ENCODE measurements at regions not wholly inside any gene's neighbourhood (a gene's known extent, or its start where the extent isn't known, plus 50 kb on each side); places are given as distances from the start of the nearest gene placed in this dataset.

- H3K27me3 ChIP-seq (replicated peaks in 1 of 4; ENCODE audit: control insufficient read depth in 3 of 4, extremely low read depth in 1 of 4, insufficient read depth in 3 of 4, low read length in 3 of 4), result no peaks in the 10 kb centered on the region
- FAIRE-seq, result no peak
These were observed 191.0 kb upstream of the POF1B start for GRCh38 chrX:85570496-85570895.

More at GRCh38 chrX:85570496-85570895, 191.0 kb upstream of the POF1B start:
- TF ChIP-seq SUZ12 (IDR thresholded peaks at IDR 0.05; ENCODE audit: low read length) (no peak), POLR2A (IDR thresholded peaks at IDR 0.05; ENCODE audit: control extremely low read depth in 1 of 2, low read depth in 2 of 2, low read length in 2 of 2) (no peak), POU5F1 (IDR thresholded peaks at IDR 0.05; ENCODE audit: low read depth, low read length) (no peak), ZNF274 (IDR thresholded peaks at IDR 0.05; ENCODE audit: borderline replicate concordance, extremely low read depth, low read length) (no peak), JUN (IDR thresholded peaks at IDR 0.05; ENCODE audit: low read depth, low read length) (no peak), KDM4A (IDR thresholded peaks at IDR 0.05; ENCODE audit: low read depth, low read length, severe bottlenecking) (no peak), NRF1 (IDR thresholded peaks at IDR 0.05; ENCODE audit: low read depth, low read length) (no peak), SP1 (IDR thresholded peaks at IDR 0.05; ENCODE audit: low read depth, low read length) (no peak), GTF2F1 (IDR thresholded peaks at IDR 0.05; ENCODE audit: borderline replicate concordance, low read depth, low read length) (no peak), KDM1A (IDR thresholded peaks at IDR 0.05; ENCODE audit: borderline replicate concordance, low read length) (no peak), BRCA1 (IDR thresholded peaks at IDR 0.05; ENCODE audit: low read depth, low read length) (no peak), MAFK (IDR thresholded peaks at IDR 0.05; ENCODE audit: low read depth, low read length) (no peak), TEAD4 (IDR thresholded peaks at IDR 0.05; ENCODE audit: low read depth, low read length) (no peak), TAF7 (optimal IDR thresholded peaks at IDR 0.05; ENCODE audit: borderline replicate concordance, low read depth, low read length) (no peak), SP2 (IDR thresholded peaks at IDR 0.05; ENCODE audit: low read length) (no peak)
- H2AK5ac ChIP-seq (ENCODE audit: low read depth, low read length), result no peak overlapping the region
- no peaks in the 10 kb centered on the region for H3K79me2 ChIP-seq (ENCODE audit: control insufficient read depth in 1 of 2, insufficient read depth in 2 of 2, low read length in 2 of 2)
- no peak overlapping the region for H3K18ac ChIP-seq (ENCODE audit: extremely low read depth, low read length)
- H3K4me1 ChIP-seq (replicated peaks in 1 of 4; ENCODE audit: control insufficient read depth in 3 of 4, insufficient read depth in 4 of 4, low read length in 3 of 4), result peaks cover 0 to 3% (median 0%) of the 10 kb centered on the region in 4 experiments; a peak in 1 of 7 replicates
- H2BK5ac ChIP-seq (ENCODE audit: low read depth, low read length), result no peak overlapping the region
- no peak overlapping the region for H3K4me3 ChIP-seq (ENCODE audit: extremely low read depth in 1 of 4, insufficient read depth in 2 of 4, low read depth in 3 of 4, low read length in 4 of 4)
- no peak overlapping the region for H4K5ac ChIP-seq (ENCODE audit: insufficient read length, low read depth, low read length)
- no peaks in the 10 kb centered on the region for H3K23me2 ChIP-seq (ENCODE audit: low read depth, low read length)
- no peaks in the 10 kb centered on the region for H3K36me3 ChIP-seq (ENCODE audit: control insufficient read depth in 2 of 4, insufficient read depth in 4 of 4, low read length in 3 of 4)
- no peak overlapping the region for H3K4me2 ChIP-seq (ENCODE audit: insufficient read depth in 1 of 2, low read depth in 2 of 2, low read length in 2 of 2)
- H3K9me3 ChIP-seq (ENCODE audit: insufficient read depth in 2 of 2, low read depth in 1 of 2, low read length in 1 of 2), result no peaks in the 10 kb centered on the region
- no peak overlapping the region for H3K4ac ChIP-seq (replicated peaks; ENCODE audit: insufficient read length, low read depth, low read length)
- no peak overlapping the region for H3K27ac ChIP-seq (ENCODE audit: low read depth, low read length)
- no peak overlapping the region for H2AFZ ChIP-seq (ENCODE audit: low read length)
- no peak overlapping the region for H3K23ac ChIP-seq (ENCODE audit: insufficient read length)
- ChIA-PET POLR2A (ENCODE audit: partially characterized antibody) (no interaction called here), CTCF (ENCODE audit: partially characterized antibody) (no interaction called here)
- no peak overlapping the region for H3K14ac ChIP-seq (ENCODE audit: insufficient read length)
- no peaks in the 10 kb centered on the region for H3K79me1 ChIP-seq (ENCODE audit: low read depth, low read length)
- no peak overlapping the region for H2BK12ac ChIP-seq (ENCODE audit: low read depth, low read length)
- 100% methylated on average over 1 of the region's 1 CpG; no CpG with 5 or more reads in 1 of the 2 experiments for WGBS, 2 experiments (ENCODE audit: extremely low coverage in 1 of 2, insufficient coverage in 1 of 2, insufficient read length in 1 of 2, insufficient replicate concordance in 2 of 2, low coverage in 1 of 2, low lambda C conversion rate in 2 of 2, missing lambda C conversion rate in 1 of 2)
- no peak overlapping the region for H2BK120ac ChIP-seq (replicated peaks; ENCODE audit: low read depth, low read length)
- no peak overlapping the region for H3K56ac ChIP-seq (replicated peaks; ENCODE audit: insufficient read length, low read depth, low read length)
- no peak overlapping the region for H3K9ac ChIP-seq (replicated peaks in 1 of 4; ENCODE audit: extremely low read depth in 1 of 4, low read depth in 3 of 4, low read length in 3 of 4)
- H4K20me1 ChIP-seq (replicated peaks in 1 of 2; ENCODE audit: control insufficient read depth in 1 of 2, insufficient read depth in 2 of 2, low read length in 2 of 2), result no peaks in the 10 kb centered on the region
- H4K91ac ChIP-seq (replicated peaks; ENCODE audit: insufficient read length, low read length), result no peak overlapping the region
- H2BK20ac ChIP-seq (ENCODE audit: low read length), result no peak overlapping the region
- no peak overlapping the region for H2BK15ac ChIP-seq (ENCODE audit: low read length)
- no peak overlapping the region for H4K8ac ChIP-seq (ENCODE audit: extremely low read depth, insufficient read depth, low read length)
- DNase-seq (ENCODE audit: low read depth in 1 of 2, low spot score in 2 of 2), result no peak
